HG03280 (cell line): ENCODE measurements at regions not wholly inside any gene's neighbourhood (a gene's known extent, or its start where the extent isn't known, plus 50 kb on each side); places are given as distances from the start of the nearest gene placed in this dataset.
"Not testable (repeated sequence)": the region's sequence is repeated elsewhere in the genome, so short reads cannot be mapped to it uniquely, and the experiment has no call there.

ENCODE experiments used
- ATAC-seq: cut with Tn5 transposase; IDR thresholded peaks from one replicate; pipeline ENCODE4 v1.9.1; 2021; ENCODE audit warnings: mild to moderate bottlenecking, moderate library complexity; ENCODE audit not compliant: unreplicated experiment

DNA sequence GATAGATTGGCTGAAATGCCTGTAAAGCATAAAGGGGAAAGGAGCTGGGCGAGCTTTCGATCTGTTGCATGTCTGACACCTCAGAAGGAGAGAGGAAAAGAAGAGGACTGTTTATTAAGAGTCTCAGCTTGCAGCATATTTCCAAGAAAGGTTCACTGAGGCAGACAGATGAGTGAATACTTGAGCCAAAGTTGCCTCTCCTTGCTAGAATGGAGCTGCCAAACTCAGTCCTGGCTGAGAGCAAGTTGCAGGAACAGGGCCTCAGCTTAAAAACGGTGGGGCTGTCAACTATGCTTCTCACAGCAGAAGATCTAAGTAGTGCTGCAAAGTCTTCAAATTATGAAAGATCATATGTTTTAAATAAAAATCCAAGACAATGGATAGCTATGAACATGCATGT lies 707.5 kb downstream of the PCDH7 start:
- ATAC-seq: no peak

GRCh38 chr4:31442236-31442635 lies 722.1 kb downstream of the PCDH7 start:
- no peak for ATAC-seq

DNA sequence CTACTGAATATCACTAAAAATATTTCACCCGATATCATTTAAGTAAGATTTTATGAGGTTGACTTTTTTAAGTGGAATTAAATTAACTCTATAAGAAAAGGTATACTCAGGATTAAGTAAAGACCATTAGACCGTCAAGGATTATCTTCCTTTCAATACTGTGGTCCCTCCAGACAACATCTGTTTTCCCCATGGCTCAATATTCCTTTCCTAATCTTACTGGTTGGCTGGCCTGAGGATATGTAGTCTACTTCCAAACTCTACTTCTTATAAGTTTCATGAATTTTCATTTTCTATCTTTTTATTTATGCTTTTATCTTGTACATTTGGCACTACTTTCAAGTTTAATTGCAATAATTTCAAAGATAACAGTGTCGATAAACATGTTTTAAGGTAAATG lies 725.4 kb downstream of the PCDH7 start:
- no peak for ATAC-seq

GRCh38 chr4:31455612-31456011 lies 735.4 kb downstream of the PCDH7 start:
- ATAC-seq: no peak

GRCh38 chr4:31458813-31459212 lies 738.6 kb downstream of the PCDH7 start:
- no peak for ATAC-seq

GRCh38 chr4:31461421-31461820 lies 741.3 kb downstream of the PCDH7 start:
- ATAC-seq: no peak

DNA sequence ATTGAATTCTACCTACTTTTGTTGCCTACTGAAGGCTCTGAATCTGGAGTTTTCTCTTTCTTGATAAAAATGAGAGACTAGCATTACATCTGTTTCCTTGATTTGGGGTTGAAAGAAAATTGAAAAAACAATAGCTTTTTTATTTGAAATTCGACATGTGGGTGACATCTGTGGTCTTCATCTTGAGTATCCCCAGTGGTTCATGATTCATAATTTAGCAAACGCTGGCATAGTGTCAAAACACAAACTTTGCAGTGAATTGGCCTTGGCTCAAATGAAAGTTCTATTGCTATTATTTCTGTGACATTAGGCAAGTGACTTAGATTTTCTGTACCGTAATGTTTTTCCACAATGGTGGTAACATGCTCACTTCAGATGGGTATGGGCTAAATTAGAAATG lies 747.6 kb downstream of the PCDH7 start:
- no peak for ATAC-seq

DNA sequence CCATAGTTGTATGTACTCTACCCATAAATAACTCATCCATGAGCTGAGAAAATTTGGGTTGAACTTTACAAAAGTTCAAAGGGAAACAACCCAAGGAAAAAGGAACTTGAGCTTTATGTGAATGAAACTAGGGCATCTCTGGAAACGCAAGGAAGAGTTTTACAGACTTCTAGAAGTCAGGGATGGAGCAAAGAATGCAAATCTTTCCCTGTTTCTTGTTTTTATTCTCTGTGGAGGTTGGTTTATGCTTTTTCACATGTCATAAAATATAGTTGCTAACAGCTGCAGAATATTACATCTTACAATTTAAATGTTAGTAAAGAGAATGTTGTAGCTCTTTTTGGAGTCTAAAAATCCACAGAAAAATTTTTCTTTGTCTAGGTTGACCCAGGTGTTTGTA lies 754.1 kb downstream of the PCDH7 start:
- ATAC-seq: no peak

- ATAC-seq: no peak
Measured at GRCh38 chr4:31482691-31483090, 762.5 kb downstream of the PCDH7 start.

DNA sequence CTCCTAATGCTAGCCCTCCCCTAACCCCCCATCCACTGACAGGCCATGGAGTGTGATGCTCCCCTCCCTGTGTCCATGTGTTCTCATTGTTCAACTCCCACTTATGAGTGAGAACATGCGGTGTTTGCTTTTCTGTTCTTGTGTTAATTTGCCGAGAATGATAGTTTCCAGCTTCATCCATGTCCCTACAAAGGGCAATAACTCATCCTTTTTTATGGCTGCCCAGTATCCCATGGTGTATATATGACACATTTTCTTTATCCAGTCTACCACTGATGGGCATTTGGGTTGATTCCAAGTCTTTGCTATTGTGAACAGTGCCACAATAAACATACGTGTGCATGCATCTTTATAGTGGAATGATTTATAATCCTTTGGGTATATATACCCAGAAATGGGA lies 779.0 kb downstream of the PCDH7 start:
- not testable (repeated sequence) for ATAC-seq

DNA sequence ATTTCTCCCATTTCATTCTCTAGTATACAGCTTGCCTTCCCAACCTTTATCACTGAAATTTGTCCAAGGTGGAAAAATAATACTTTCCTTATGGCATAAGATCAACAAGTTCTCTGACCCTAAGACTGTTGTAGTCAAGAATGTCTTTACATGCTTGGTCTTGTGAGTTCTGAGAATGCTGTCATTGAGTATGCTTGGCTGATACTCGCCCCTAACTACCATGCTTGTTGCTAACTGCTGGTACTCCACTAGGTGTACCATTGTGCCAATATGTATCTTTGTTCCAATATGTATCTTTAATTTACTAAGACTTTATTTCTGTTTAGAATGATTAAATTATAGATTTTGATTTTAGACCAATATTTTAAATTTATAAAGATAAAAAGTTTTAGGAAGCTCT lies 796.4 kb downstream of the PCDH7 start:
- no peak for ATAC-seq

GRCh38 chr4:31518796-31519250 lies 798.7 kb downstream of the PCDH7 start:
- ATAC-seq: no peak

GRCh38 chr4:31530555-31530954 lies 810.4 kb downstream of the PCDH7 start:
- no peak for ATAC-seq

DNA sequence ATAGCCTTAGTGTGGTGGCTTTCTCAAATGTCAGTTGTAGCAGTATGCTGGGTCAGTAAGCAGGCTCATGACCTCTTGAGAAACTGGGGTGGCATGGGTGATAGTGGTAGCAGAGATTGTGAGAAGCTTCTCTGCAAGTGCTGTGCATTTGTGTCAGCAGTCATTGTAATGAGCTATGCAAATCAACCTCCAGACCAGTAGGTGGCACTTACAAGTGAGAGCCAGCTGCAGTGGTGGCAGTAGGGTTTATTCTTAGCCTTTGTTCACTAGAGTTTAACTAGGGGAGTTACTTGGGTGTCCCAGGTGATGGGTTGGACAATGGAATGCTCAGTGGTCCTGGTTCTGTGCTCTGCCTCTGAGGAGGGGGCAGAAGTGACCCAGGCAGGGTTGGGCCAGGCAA lies 818.7 kb downstream of the PCDH7 start:
- ATAC-seq: no peak

- ATAC-seq: no peak
Measured at GRCh38 chr4:31539284-31540069, 819.3 kb downstream of the PCDH7 start.

GRCh38 chr4:31545330-31545729 lies 825.2 kb downstream of the PCDH7 start:
- ATAC-seq: no peak

- ATAC-seq: no peak
Measured at GRCh38 chr4:31545755-31546154, 825.6 kb downstream of the PCDH7 start.

- no peak for ATAC-seq
Measured at GRCh38 chr4:31548021-31548420, 827.9 kb downstream of the PCDH7 start.

GRCh38 chr4:31548823-31549222 lies 828.7 kb downstream of the PCDH7 start:
- ATAC-seq: no peak

DNA sequence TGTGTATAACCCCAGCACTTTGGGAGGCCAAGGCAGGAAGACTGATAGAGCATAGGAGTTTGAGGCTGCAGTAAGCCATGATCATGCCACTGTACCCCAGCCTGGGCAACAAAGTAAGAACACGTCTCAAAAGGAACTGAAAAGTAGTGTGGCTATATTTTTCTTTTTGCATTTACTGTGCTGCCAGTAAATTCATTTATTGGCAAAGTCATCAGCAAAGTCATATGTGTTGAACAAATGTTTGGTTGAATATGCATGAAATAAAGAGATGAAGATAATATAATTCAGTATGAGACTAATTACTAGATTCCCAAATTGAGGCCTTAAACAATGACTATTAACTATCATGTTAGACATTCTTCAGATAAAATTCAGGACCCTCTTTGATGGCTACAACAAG lies 829.1 kb downstream of the PCDH7 start:
- no peak for ATAC-seq

DNA sequence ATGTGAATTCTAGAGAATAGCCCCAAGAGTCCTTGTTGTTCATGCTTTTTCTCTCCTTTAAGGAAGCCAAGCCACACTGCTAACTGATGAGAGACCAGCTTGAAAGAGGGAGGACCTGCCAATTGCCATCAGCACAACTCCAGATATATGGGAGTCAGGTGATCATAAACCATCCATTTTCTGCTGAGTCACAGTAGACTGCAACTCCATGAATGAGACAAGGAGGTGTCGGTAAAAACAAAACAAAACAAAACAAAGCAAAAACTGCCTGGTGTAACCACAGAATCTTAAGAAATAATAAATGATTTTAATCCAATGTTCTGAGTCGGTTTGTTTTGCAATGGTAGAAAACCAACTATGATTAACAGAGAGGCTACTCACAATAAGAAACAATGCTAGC lies 837.3 kb downstream of the PCDH7 start:
- no peak for ATAC-seq

DNA sequence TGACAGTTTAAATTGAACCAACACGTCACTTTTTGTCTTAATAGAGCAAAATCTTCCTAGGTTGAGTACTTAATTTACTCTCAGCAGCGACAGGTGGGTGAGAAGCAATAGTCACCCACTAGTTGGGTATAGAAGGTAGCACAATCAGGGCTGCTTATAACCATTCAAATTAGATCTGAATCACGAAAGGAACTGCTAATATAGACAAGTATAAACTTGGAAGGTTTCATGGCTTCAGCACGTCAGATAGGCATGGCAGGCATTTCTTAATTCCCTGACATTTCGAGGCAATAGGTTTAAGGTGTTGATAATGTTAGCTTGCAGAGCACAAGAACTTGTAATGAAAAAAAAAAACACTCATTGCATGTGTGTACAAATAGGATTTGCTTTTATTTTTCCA lies 853.4 kb downstream of the PCDH7 start:
- no peak for ATAC-seq

- ATAC-seq: no peak
Measured at GRCh38 chr4:31575504-31575903, 855.3 kb downstream of the PCDH7 start.
